IPS DF 4.7 (cell line): ENCODE measurements at regions not wholly inside any gene's neighbourhood (a gene's known extent, or its start where the extent isn't known, plus 50 kb on each side); places are given as distances from the start of the nearest gene placed in this dataset.
"Not testable (repeated sequence)": the region's sequence is repeated elsewhere in the genome, so short reads cannot be mapped to it uniquely, and the experiment has no call there.

ENCODE experiments used
- DNase-seq: peaks from one replicate; pipeline ENCODE4 v3.0.0-alpha.2; 2013; ENCODE audit warnings: low spot score; ENCODE audit errors: extremely low read depth

GRCh38 chr6:82118150-82118562 is 129.4 kb downstream of the IBTK start:
- DNase-seq: no peak

GRCh38 chr6:82114748-82115147 is 132.8 kb downstream of the IBTK start:
- no peak for DNase-seq

DNA sequence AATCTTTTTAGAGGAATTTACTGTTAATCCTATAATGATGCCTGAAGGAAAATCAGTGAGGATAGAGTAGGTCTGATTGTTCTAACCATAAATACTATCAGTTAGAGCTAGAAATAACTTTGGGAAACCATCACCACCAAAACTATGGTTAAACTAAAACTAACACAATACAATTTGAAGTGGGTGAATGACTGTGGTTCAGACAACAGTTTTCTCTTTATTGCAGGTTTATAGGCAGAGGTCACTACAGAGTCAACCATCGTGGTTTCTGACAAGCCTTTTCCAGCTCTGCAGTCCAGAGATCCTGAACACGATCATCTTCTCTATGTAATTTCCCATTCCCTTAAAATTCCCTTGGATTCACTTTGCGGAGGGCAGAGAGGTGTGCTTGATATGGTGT is 134.3 kb downstream of the IBTK start:
- DNase-seq: no peak

DNA sequence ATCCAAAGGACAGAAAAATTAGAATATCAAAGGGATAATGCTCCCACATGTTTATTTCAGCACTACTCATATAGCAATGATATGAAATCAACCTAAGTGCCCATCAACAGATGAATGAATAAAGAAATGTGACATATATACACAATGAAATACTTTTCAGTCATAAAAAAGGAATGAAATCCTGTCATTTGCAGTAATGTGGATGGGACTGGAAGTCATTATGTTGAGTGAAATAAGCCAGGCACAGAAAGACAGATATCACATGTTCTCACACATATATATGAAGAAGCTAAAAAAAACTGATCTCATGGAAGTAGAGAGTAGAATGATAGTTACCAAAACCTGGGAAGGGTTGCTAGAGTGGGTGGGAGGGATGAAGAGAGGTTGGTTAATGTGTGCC is 135.7 kb downstream of the IBTK start:
- no peak for DNase-seq

DNA sequence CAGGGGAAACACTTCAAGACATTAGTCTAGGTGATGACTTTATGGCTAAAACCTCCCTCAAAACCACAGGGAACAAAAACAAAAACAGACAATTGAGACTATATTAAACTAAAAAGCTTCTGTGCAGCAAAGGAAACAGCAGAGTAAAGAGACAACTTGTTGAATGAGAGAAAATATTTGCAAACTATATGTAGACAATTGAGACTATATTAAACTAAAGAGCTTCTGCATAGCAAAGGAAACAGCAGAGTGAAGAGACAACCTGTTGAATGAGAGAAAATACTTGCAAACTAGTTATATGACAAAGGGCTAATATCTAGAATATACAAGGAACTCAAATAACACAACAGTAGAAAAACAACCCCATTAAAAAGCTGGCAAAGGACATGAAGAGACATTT is 136.4 kb downstream of the IBTK start:
- DNase-seq: no peak

DNA sequence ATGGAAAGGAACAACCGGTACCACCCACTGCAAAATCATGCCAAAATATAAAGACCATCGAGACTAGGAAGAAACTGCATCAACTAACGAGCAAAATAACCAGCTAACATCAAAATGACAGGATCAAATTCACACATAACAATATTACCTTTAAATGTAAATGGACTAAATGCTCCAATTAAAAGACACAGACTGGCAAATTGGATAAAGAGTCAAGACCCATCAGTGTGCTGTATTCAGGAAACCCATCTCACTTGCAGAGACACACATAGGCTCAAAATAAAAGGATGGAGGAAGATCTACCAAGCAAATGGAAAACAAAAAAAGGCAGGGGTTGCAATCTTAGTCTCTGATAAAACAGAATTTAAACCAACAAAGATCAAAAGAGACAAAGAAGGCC is 144.4 kb downstream of the IBTK start:
- not testable (repeated sequence) for DNase-seq

- DNase-seq: not testable (repeated sequence)
Measured at GRCh38 chr6:82101374-82102114, 146.0 kb downstream of the IBTK start.

- not testable (repeated sequence) for DNase-seq
Measured at GRCh38 chr6:82100763-82101162, 146.8 kb downstream of the IBTK start.

GRCh38 chr6:82097676-82098075 is 149.9 kb downstream of the IBTK start:
- DNase-seq: no peak

- no peak for DNase-seq
Measured at GRCh38 chr6:82095091-82095490, 152.5 kb downstream of the IBTK start.

DNA sequence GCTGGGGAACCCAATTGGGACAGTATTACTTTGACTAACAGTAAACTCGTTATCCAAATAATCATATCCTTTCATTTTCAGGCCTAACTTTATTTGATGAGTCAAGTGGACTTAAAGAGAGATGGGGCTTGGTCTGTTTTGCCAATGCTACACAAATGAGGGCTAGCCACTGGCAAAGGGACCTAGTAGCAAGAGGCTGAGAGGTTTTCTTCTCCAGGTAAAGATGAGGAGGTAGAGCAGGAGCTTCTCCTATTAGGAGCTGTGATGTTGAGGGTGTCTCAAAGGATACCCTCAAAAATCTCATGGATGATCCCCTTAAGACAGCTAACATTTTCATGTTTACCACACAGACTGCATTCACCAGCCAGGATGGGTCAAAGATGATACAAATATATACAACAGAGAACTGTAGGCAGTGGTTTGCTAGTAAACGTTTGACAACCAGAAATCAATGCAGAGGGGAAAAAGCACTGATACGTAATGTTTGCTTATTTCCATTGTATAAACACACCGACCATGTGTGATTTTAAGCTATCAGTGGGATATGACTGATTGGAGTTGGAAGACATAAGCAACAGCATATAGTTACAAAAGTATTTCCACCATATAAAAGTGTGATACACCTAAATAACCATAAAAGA is 153.3 kb downstream of the IBTK start:
- no peak for DNase-seq

- no peak for DNase-seq
Measured at GRCh38 chr6:82088978-82089771, 158.4 kb downstream of the IBTK start.

DNA sequence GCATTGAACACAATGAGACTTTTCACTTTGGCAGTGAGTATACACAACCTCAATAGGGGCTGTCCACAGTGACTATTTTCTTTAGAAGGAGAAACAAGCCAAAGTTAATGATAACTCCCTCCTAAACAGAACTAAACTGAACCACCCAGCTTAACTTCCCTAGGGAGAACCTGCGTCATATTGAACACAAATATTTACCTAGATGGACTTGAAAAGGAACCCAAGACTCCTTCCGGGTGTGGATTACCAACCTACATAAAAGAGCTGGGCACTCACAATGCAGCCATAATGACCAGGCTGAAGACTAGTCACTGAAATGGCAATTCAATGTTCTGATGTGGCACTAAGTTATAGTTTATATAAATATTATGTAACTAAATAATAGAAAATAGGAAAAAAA is 160.6 kb downstream of the IBTK start:
- no peak for DNase-seq

DNA sequence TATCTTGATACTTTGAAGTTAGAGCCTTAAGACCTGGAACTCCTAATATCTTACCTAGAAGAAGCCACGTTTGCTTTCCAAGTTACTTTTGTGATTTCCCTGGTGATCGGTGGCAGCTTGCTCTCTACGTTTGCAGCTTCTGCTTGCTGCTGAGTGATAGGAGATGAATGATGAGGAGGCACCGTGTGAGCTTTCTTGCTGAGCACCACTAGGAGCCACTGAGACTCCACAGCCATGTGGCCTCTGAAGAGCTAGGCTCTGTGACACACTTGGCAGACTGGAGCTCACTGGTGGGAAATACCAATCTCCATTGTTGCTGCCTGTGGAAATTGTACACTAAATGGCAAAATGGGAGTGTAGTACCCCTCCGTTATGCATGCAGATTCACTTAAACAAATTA is 161.8 kb downstream of the IBTK start:
- DNase-seq: no peak

- DNase-seq: no peak
Measured at GRCh38 chr6:82084324-82084920, 163.1 kb downstream of the IBTK start.

- no peak for DNase-seq
Measured at GRCh38 chr6:82083646-82084045, 163.9 kb downstream of the IBTK start.

- no peak for DNase-seq
Measured at GRCh38 chr6:82080767-82081166, 166.8 kb downstream of the IBTK start.

DNA sequence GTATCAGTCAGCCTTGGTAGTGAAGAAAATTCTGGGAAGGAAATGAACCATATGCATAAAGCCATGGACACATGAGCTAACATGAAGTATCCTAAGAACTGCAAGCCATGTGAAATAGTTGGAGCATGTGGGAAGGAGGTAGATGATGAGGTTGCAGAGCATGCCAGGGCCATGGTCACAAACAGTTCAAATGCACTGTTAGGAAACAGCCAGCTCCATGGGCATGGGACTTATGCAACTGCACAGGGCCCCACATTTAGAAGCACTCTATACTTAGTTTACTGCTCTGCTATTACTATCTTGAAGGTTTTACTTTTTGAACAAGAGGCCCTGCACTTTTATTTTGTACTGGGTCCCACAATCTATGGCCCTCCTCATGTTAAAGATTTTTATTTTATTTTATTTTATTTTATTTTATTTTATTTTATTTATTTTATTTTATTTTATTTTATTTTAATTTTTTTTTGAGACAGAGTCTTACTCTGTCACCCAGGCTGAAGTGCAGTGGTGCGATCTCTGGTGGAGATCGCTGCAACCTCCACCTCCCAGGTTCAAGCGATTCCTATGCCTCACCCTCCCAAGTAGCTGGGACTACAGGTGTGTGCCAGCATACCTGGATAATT is 169.1 kb downstream of the IBTK start:
- no peak for DNase-seq

- no peak for DNase-seq
Measured at GRCh38 chr6:82076916-82077315, 170.6 kb downstream of the IBTK start.

GRCh38 chr6:82074556-82074955 is 173.0 kb downstream of the IBTK start:
- DNase-seq: no peak

GRCh38 chr6:82073484-82073883 is 174.1 kb downstream of the IBTK start:
- DNase-seq: no peak

DNA sequence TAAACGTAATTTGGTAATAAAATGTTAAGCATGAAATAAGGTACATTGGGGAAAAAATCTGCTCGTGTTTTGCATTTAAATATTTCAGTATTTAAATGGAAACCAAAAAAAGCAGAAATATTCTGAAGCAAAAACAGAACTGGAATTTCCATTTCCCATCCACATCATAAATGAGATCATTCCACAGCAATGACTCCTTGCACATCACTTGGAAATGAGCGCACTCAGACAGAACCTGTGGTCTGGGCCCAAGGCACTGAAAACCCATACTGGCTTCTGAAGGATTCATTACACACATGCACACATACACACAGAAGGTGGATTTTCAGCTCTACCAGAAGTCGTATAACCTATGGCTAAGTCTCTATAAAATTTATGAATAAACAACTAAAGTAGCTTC is 174.8 kb downstream of the IBTK start:
- no peak for DNase-seq
